HG03095 (cell line): ENCODE measurements at regions not wholly inside any gene's neighbourhood (a gene's known extent, or its start where the extent isn't known, plus 50 kb on each side); places are given as distances from the start of the nearest gene placed in this dataset.
"Not testable (repeated sequence)": the region's sequence is repeated elsewhere in the genome, so short reads cannot be mapped to it uniquely, and the experiment has no call there.

Source experiments
- ATAC-seq: cut with Tn5 transposase; IDR thresholded peaks from one replicate; pipeline ENCODE4 v1.9.1; 2021; ENCODE audit warnings: moderate library complexity; ENCODE audit not compliant: unreplicated experiment

- ATAC-seq, result no peak
These were observed 915.4 kb downstream of the TSN start for GRCh38 chr2:122670897-122671296.

DNA sequence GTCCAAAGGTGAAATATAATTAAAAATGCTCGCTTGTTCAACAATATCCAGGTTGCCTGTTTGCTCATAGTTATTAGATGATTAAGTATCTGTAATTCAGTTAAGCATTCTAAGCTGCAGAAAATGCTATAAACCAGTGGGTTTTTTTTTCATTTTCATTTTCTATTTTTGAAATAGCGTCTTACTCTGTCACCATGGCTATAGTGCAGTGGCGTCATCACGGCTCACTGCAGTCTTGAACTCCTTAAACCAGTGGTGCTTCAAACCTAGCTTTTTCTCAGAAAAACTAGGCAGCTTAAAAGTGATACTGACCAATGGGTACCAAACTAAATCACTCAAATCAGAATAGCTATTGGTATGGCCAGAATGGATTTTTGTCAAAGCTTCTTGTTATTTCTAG lies 925.2 kb downstream of the TSN start:
- no peak for ATAC-seq

DNA sequence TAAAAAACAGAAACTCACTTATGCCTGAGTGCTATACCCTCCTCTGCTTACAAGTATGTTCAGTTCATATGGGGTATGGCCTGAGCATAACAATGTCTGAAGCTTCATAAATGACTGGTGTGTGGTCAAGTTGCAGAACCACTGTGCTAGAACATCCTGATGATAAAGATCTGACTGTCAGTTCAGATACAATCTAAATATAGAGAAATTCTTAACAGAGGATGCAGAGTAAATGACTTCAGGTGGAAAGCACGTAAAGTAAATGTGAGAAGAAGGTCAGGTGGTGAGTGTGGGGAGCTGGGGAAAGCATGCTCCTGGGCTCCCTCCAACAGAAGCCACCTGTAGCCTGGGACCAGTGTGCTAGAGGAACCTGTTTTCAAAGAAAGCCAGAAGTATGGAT lies 926.2 kb downstream of the TSN start:
- ATAC-seq, result no peak

GRCh38 chr2:122682356-122682755 lies 926.9 kb downstream of the TSN start:
- no peak for ATAC-seq

DNA sequence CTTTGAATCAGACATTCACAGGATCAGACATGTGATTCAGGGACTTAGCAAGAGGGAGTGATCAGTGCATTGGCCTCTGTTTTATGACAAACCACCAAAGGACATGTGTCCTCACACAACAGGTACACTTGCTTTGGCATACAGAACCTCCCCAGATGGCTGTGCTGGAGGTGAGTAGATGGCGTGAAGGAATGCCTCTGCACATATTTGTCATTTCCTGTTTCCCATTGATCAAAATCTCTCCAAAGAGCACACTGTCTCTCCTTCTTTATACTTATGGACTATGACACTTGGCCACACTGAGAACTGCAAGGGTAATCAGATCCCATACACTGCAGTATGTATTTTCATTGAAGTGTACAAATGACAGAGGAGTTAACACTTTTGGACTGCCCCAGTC lies 927.6 kb downstream of the TSN start:
- ATAC-seq, result no peak

- no peak for ATAC-seq
These were observed 937.1 kb downstream of the TSN start for GRCh38 chr2:122692400-122693083.

DNA sequence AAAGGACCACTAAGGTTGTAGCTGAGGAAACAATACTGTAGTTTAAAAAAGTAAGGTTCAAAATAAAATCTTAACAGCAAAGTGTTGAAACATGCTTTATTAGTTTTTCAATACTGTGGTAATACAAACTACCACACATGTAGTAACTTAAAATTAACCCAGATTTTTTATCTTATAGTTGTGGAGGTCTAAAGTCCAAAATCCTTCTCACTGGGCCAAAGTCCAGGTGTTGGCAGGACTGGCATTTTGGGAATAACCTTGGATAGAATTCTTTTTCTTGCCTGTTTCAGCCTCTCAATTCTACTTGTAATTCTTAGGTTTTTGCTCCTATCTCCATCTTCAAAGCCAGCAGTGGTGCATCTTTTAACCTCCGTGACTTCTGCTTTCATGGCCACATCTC lies 942.0 kb downstream of the TSN start:
- ATAC-seq, result no peak

GRCh38 chr2:122703676-122704075 lies 948.2 kb downstream of the TSN start:
- ATAC-seq, result no peak

DNA sequence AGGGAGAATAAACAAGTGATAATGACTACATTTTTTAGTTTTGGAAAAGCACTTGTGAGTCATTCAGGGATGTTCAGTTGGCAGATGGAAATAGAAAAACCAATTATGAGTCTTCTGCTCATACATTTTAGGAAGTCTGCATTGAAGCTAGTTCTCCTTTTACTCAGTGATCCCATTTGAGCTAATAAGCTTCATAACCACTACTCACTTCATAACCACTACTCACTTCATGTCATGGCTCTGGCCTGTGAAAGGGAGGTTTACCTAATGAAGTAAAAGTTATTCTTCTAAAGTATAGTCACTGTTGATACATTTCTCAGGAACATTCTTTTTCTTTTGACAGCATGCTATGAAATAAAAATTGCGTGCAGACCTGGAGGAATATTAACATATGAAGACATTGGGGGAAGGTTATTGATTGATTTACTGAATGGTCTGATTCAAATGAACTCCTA lies 948.7 kb downstream of the TSN start:
- ATAC-seq, result peak; percentile 59

DNA sequence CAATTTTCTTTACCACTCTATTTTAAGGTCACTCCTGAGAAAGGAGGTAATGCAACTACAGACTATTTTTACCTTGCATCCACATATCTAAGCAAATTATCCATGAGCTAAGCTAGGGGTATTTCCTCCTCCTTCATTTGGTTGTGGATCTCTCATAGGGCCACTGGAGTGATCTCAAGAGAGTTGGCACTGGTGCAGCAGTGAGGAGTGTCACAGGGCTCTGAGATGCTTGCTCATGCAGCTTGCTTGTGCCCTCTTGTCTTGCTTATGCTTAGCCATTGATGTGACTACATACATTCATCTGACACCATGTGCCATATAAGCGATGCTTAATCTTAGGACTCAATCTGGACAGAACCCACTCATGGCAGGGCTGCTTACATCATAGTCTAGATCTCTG lies 950.3 kb downstream of the TSN start:
- ATAC-seq, result no peak

DNA sequence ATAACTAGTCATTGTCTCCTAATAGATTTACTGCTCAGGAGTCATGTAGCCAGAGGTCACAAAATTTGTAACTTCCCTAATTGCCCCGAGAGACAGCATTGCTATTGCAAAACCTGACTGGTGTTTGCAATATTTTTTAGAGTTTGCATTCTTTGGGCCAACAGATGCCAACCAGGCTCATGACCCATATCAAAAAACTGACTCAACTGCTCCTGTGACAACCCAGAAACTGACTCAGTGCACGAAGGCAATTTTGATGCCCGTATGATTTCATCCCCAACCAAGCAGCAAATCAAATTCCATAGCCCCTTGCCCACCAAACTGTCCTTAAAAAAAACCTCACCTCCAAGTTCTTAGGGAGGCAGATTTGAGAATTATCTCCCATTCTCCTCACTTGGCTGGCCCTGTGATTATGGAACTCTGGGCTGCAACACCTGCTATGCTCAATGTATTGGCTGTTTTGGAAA lies 951.3 kb downstream of the TSN start:
- ATAC-seq, result no peak

GRCh38 chr2:122707224-122707824 lies 951.9 kb downstream of the TSN start:
- ATAC-seq, result peak; percentile 53

DNA sequence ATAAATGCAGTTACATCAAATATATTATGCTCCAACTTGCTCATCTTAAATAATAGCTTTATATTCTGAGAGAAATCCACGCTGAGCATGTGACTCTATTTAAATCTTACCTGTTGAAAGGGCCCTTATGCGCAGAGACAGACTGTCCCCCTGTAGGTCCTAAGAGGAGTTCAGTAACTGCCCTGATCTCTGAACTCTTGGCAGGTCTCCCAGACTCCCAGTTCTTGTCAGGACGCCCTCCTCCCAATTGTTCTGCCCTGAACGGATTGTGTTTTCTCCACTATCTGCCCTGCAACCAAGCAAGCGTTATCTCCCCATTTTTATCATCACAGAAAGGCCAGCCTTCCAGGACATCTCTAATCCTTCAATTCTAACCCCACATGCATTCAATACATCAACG lies 954.6 kb downstream of the TSN start:
- ATAC-seq, result no peak

- ATAC-seq, result no peak
These were observed 958.3 kb downstream of the TSN start for GRCh38 chr2:122713800-122714199.

DNA sequence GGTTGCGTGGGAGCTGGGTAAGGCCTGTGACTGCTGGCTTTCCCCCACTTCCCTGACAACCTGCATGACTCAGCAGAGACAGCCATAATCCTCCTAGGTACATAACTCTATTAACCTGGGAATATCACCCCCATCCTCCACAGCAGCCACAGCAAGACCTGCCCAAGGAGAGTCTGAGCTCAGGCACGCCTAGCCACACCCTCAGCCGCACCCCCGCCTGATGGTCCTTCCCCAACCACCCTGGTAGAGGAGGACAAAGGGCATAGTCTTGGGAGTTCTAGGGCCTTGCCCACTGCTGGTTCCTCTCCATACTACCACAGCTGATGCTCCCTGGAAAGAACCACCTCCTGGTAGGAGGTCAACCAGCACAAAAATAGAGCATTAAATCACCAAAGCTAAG lies 965.4 kb downstream of the TSN start:
- ATAC-seq, result not testable (repeated sequence)

DNA sequence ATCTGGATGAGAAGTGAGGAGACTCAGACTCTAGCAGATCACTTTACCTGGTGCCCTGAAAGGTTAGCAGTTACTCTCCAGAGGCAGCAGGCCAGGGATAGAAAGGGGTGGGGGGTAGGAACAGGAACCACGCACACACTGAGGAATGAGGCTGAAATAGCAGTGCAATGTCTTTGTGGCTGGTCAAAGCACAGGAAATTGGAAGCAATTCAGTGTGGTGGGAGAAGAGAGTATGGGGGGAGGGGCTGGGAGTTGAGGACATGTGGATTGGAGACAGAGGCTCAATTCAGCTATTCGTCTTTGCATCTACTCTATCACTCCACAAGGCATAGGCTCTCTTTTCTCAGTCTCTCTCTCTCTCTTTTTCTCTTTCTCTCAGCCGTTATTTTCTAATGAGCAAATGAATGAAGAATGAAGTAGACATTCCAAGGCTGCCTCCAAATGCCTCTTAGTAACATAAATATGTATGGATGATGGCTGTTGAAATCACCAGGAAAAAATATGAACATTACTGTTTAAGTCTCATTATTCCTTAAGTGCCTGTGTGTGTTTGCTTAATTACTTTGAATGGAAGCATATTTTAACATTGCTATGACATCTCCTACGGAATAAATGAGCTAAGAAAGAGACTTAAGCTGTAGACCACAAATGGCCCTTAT lies 979.4 kb downstream of the TSN start:
- no peak for ATAC-seq

- no peak for ATAC-seq
These were observed 980.8 kb downstream of the TSN start for GRCh38 chr2:122736279-122736678.

DNA sequence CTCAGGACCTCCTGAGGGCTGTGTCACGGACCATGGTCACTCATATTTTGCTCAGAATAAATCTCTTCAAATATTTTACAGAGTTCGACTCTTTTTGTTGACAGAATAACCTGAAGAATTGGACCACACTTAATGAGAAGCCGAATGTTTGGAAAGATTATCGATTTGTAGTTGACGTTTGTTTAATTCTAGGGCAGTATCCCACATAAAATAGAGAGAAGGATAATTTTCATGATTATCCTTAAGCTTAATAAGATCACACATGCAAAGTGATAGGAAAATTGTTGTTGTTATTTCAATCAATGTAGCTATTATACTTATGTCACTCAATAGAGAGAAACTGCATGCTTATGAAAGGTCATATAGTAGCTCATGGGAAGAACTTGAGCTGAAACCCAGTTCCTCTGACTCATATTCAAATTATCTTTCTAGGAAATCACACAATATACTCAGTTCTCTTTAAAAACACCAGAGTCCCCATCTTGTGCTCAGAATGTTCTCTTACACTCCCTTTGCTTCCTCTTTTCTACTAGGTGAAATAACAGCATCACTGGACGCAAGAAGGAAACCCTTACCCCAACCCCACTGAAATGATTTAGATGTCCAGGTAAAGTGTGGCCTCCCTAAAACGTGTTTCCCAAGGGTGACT lies 982.1 kb downstream of the TSN start:
- peak; percentile 90 for ATAC-seq

GRCh38 chr2:122739732-122740593 lies 984.5 kb downstream of the TSN start:
- no peak for ATAC-seq

- ATAC-seq, result no peak
These were observed 985.1 kb downstream of the TSN start for GRCh38 chr2:122740594-122740948.

DNA sequence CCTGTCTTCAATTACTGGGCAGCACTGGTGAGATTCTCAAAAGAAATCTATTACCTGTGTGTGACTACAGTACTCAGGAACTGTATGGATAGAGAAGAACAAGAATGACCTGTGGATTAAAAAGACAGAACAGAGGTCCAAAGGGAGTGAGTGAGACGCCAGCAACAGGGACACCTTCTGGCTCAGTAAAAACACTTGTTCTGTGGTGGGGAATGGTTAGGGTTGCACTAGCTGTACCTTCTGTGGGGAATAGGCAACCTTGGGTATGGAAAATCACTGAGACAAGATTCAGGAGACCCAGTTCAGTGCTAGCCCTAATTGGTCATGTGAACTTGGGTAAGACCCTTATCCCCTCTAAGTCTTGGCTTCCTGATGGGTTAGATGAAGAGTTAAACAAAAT lies 986.0 kb downstream of the TSN start:
- ATAC-seq, result no peak
